Neural crest cell (in vitro differentiated cells): ENCODE measurements at regions not wholly inside any gene's neighbourhood (a gene's known extent, or its start where the extent isn't known, plus 50 kb on each side); places are given as distances from the start of the nearest gene placed in this dataset.

Experiments
- DNase-seq: peaks from one replicate; pipeline ENCODE4 v3.0.0; 2021; ENCODE audit warnings: low read depth, mixed read lengths, low spot score
- H3K27ac Mint-ChIP-seq: one replicate; pipeline ENCODE4 v1.8.0; 2021; ENCODE audit warnings: mild to moderate bottlenecking, mixed read lengths; ENCODE audit not compliant: unreplicated experiment
- H3K27me3 Mint-ChIP-seq: 2 replicates; pipeline ENCODE4 v1.8.0; 2021; ENCODE audit warnings: low read depth, mild to moderate bottlenecking, mixed read lengths
- H3K36me3 Mint-ChIP-seq: 2 replicates; pipeline ENCODE4 v1.8.0; 2021; ENCODE audit warnings: low read depth, mild to moderate bottlenecking, mixed read lengths
- H3K4me1 Mint-ChIP-seq: 2 replicates; pipeline ENCODE4 v1.8.0; 2021; ENCODE audit warnings: mixed read lengths
- H3K4me3 Mint-ChIP-seq: one replicate; pipeline ENCODE4 v1.8.0; 2021; ENCODE audit warnings: mild to moderate bottlenecking, mixed read lengths
- H3K9me3 Mint-ChIP-seq: 2 replicates; pipeline ENCODE4 v1.8.0; 2021; ENCODE audit warnings: mixed read lengths
- TF ChIP-seq, protein P1 (sequence below): fragments of 200-600 bp; sonication (generic); conservative IDR thresholded peaks from 2 replicates; pipeline ENCODE4 v1.5.0; 2021; ENCODE audit warnings: antibody characterized with exemption, mild to moderate bottlenecking

DNA sequence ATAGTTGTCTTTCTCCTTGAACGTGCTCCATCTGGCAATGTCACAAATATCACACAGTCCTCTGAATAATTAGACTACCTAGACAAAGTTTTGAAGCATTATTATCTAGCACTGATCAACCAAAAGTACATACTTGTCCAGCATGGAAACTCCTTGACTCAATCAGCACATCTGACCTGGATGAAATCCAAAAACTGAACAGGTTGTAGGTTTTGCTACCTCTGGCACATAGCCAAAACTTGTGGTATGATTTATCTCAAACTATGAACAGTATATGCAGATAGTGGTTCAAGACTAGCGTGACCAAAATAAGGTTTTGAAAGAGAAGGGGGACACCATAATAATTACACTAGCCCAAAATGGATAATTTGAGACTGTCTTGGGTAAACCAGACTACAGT lies 158.1 kb downstream of the ARRDC3 start:
- no peaks in the 10 kb centered on the region for H3K4me1 Mint-ChIP-seq
- H3K27me3 Mint-ChIP-seq = no peaks in the 10 kb centered on the region
- TF ChIP-seq, protein P1, sequence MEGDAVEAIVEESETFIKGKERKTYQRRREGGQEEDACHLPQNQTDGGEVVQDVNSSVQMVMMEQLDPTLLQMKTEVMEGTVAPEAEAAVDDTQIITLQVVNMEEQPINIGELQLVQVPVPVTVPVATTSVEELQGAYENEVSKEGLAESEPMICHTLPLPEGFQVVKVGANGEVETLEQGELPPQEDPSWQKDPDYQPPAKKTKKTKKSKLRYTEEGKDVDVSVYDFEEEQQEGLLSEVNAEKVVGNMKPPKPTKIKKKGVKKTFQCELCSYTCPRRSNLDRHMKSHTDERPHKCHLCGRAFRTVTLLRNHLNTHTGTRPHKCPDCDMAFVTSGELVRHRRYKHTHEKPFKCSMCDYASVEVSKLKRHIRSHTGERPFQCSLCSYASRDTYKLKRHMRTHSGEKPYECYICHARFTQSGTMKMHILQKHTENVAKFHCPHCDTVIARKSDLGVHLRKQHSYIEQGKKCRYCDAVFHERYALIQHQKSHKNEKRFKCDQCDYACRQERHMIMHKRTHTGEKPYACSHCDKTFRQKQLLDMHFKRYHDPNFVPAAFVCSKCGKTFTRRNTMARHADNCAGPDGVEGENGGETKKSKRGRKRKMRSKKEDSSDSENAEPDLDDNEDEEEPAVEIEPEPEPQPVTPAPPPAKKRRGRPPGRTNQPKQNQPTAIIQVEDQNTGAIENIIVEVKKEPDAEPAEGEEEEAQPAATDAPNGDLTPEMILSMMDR = no peak
- peaks cover 7% of the 10 kb centered on the region for H3K9me3 Mint-ChIP-seq
- H3K36me3 Mint-ChIP-seq = peaks cover 3% of the 10 kb centered on the region
- H3K27ac Mint-ChIP-seq = no peak overlapping the region
- DNase-seq = no peak
- no peak overlapping the region for H3K4me3 Mint-ChIP-seq

DNA sequence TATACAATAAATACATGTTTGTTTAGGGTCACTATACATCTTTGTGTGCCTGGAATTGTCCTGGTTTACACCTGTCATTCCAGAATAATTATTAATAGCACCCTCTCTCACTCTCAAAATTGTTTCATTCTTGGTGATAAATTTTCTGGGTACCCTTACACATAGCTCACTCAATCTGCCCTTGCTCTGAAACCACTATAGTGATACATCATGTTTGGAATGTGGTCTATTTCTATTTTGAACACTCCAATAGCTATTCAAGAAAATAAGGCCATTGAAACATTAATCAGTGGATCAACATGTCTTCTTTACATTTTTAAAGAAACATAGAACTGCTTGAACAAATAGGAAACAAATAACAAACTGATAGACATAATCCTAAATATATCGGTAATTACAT lies 158.7 kb downstream of the ARRDC3 start:
- Mint-ChIP-seq H3K27me3 (no peaks in the 10 kb centered on the region), H3K4me3 (no peak overlapping the region), H3K4me1 (no peaks in the 10 kb centered on the region), H3K9me3 (peaks cover 4% of the 10 kb centered on the region), H3K27ac (no peak overlapping the region), H3K36me3 (peaks cover under 1% of the 10 kb centered on the region)
- no peak for DNase-seq
- TF ChIP-seq, protein P1 = no peak

DNA sequence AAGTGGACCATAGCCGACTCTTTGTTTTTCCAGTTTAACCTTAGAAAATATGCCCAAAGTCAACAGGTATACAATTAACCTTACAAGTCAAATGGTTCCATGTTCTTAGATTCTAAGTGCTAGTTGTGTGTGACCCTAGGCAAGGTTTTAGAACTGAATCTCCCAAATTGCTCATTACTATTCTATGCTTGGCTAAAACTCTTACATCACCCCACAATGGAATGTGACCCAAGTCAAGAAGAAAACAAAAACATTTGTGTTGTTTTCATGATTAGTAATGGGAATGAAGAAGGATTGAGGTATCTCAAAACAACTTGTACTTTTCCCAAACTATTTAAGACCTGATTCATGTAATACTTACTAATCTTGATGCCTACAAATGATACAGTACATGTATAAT lies 159.2 kb downstream of the ARRDC3 start:
- H3K36me3 Mint-ChIP-seq = no peaks in the 10 kb centered on the region
- H3K27ac Mint-ChIP-seq = no peak overlapping the region
- peaks cover 4% of the 10 kb centered on the region for H3K4me1 Mint-ChIP-seq

DNA sequence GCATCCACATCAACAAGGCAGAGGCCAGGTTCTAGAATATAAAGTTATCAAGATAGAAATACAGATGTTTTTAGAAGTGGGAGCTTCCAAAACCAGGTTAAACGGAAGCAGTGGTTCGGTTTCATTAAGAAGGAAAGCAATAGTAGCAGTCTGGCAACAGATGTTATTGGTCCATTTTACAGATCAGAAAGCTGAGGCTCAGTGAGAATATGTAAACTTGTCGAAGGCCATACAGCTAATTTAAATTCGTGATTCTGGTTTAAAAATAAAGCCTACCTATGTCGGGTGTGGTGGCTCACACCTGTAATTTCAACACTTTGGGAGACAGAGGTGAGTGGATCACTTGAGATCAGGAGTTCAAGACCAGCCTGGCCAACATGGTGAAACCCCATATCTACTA lies 160.6 kb downstream of the ARRDC3 start:
- no peak overlapping the region for H3K27ac Mint-ChIP-seq
- no peaks in the 10 kb centered on the region for H3K27me3 Mint-ChIP-seq
- peaks cover 5% of the 10 kb centered on the region for H3K4me1 Mint-ChIP-seq

More for the DNA sequence above, 159.2 kb downstream of the ARRDC3 start:
- Mint-ChIP-seq H3K4me3 (no peak overlapping the region), H3K9me3 (no peaks in the 10 kb centered on the region), H3K27me3 (no peaks in the 10 kb centered on the region)
- TF ChIP-seq, protein P1 = no peak
- no peak for DNase-seq

DNA sequence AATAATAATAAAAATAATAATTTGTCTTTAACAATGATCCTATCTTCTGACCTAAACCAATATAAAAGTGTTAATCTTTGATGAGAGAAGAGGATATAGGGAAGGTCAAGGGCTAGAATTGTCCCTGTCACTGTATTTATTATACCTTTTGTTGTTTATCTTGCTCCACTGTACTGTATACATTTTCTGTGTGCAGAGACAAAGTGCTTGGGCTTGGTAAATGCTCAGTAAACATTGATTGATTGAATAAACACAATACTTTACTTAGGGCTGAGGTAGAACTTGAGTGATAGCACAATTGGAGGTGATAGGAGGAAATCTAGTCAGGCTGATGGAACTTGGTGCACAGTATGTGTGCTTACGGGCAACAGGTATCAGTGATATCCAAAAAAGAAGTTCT lies 161.2 kb downstream of the ARRDC3 start:
- no peak overlapping the region for H3K4me3 Mint-ChIP-seq
- no peak overlapping the region for H3K27ac Mint-ChIP-seq
- H3K27me3 Mint-ChIP-seq = no peaks in the 10 kb centered on the region
- H3K36me3 Mint-ChIP-seq = no peaks in the 10 kb centered on the region
- H3K9me3 Mint-ChIP-seq = no peaks in the 10 kb centered on the region
- TF ChIP-seq, protein P1 = no peak
- no peak for DNase-seq
- H3K4me1 Mint-ChIP-seq = peaks cover 5% of the 10 kb centered on the region

More for the DNA sequence above, 160.6 kb downstream of the ARRDC3 start:
- H3K4me3 Mint-ChIP-seq = no peak overlapping the region
- no peaks in the 10 kb centered on the region for H3K36me3 Mint-ChIP-seq
- no peak for DNase-seq
- H3K9me3 Mint-ChIP-seq = no peaks in the 10 kb centered on the region
- TF ChIP-seq, protein P1 = no peak

DNA sequence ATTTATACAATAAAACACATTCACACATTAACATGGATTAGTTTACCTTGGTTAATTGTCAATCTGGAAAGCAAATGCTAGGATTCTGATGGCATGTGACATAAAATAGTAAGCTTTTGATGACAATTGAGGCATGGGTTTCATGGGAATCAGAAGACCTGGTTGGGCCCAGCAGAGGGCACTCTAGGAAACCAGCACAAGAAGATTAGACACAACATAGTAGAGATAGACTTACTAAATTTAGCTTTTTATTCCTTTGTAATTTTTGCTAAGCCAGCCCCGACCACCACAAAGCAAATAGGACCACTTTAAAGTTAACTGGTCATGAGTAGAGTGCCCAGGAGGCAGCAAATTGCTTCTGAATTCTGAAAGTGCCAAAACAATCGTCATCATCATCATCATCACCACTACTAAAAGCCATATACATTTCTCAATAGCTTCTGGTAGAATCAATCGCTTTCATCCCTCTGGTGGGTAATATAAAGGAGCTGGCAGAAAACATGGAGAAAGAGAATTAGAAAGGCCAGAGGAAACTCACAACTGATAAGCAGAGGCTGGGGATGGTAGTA lies 163.2 kb downstream of the ARRDC3 start:
- no peaks in the 10 kb centered on the region for H3K27me3 Mint-ChIP-seq
- TF ChIP-seq, protein P1 = peak; percentile 36
- peaks cover 5% of the 10 kb centered on the region for H3K4me1 Mint-ChIP-seq
- H3K36me3 Mint-ChIP-seq = no peaks in the 10 kb centered on the region
- H3K27ac Mint-ChIP-seq = no peak overlapping the region
- no peak for DNase-seq
- no peaks in the 10 kb centered on the region for H3K9me3 Mint-ChIP-seq
- H3K4me3 Mint-ChIP-seq = no peak overlapping the region
